ENCODE measurements at regions not wholly inside any gene's neighbourhood (a gene's known extent, or its start where the extent isn't known, plus 50 kb on each side); places are given as distances from the start of the nearest gene placed in this dataset.
A peak's percentile ranks its signal among the peaks of the same experiment; 100 is the strongest.

- H3K4me1 ChIP-seq (replicated peaks; ENCODE audit: insufficient read depth): no peaks in the 10 kb centered on the region
- POLR2A ChIA-PET (ENCODE audit: unreplicated experiment): no interaction called here
- peak overlapping the region; percentile 58; the same call in 1 of the 2 replicates for H2AFZ ChIP-seq
- no peaks in the 10 kb centered on the region for H3K79me2 ChIP-seq (ENCODE audit: low read depth)
- H3K27ac ChIP-seq: no peak overlapping the region
- CTCF ChIA-PET: no interaction called here
- H3K9me2 ChIP-seq (ENCODE audit: insufficient read depth): no peaks in the 10 kb centered on the region
- no peak overlapping the region for H3K4me3 ChIP-seq
- BruUV-seq (replicated peaks): no TSS peak
- no peaks in the 10 kb centered on the region; the same call in 1 of the 2 replicates for H3K9me3 ChIP-seq (ENCODE audit: insufficient read depth, low read depth)
- H3K36me3 ChIP-seq (ENCODE audit: low read depth): no peaks in the 10 kb centered on the region
- no peak for TF ChIP-seq CTCF (conservative IDR thresholded peaks at IDR 0.05)
- no peak for TF ChIP-seq EZH2 (IDR thresholded peaks at IDR 0.05; ENCODE audit: low read depth)
- H3K27me3 ChIP-seq (ENCODE audit: insufficient read depth, low read depth): no peaks in the 10 kb centered on the region
- no peak for DNase-seq
- no peaks in the 10 kb centered on the region for H4K20me1 ChIP-seq (ENCODE audit: insufficient read depth)
- intact Hi-C loops (cut with micrococcal nuclease; ENCODE audit: unreplicated experiment): no loop called here
- no peaks in the 10 kb centered on the region for H3F3A ChIP-seq (ENCODE audit: insufficient read depth, low read depth)
- no peak overlapping the region for H3K4me2 ChIP-seq
Measured at GRCh38 chr5:143757116-143757515, 54.8 kb upstream of the HMHB1 start.

GRCh38 chr5:143755966-143756365 lies 56.0 kb upstream of the HMHB1 start:
- Histone ChIP-seq H3K9me3 (ENCODE audit: insufficient read depth, low read depth) (no peaks in the 10 kb centered on the region; the same call in 1 of the 2 replicates), H3K27me3 (ENCODE audit: insufficient read depth, low read depth) (no peaks in the 10 kb centered on the region), H4K20me1 (ENCODE audit: insufficient read depth) (no peaks in the 10 kb centered on the region), H3K4me2 (no peak overlapping the region), H3K9me2 (ENCODE audit: insufficient read depth) (no peaks in the 10 kb centered on the region), H3K4me3 (no peak overlapping the region), H3K27ac (no peak overlapping the region), H3K79me2 (ENCODE audit: low read depth) (no peaks in the 10 kb centered on the region), H3F3A (ENCODE audit: insufficient read depth, low read depth) (no peaks in the 10 kb centered on the region), H2AFZ (no peak overlapping the region), H3K36me3 (ENCODE audit: low read depth) (no peaks in the 10 kb centered on the region), H3K4me1 (replicated peaks; ENCODE audit: insufficient read depth) (no peaks in the 10 kb centered on the region)
- CTCF ChIA-PET: no interaction called here
- DNase-seq: no peak
- POLR2A ChIA-PET (ENCODE audit: unreplicated experiment): no interaction called here
- intact Hi-C loops (cut with micrococcal nuclease; ENCODE audit: unreplicated experiment): no loop called here
- BruUV-seq (replicated peaks): no TSS peak
- TF ChIP-seq EZH2 (IDR thresholded peaks at IDR 0.05; ENCODE audit: low read depth) (no peak), CTCF (conservative IDR thresholded peaks at IDR 0.05) (no peak)

GRCh38 chr5:143752165-143752850 lies 59.7 kb upstream of the HMHB1 start:
- H3K27ac ChIP-seq: no peak overlapping the region
- TF ChIP-seq CTCF (conservative IDR thresholded peaks at IDR 0.05) (no peak), EZH2 (IDR thresholded peaks at IDR 0.05; ENCODE audit: low read depth) (no peak)
- H3K4me2 ChIP-seq: no peak overlapping the region
- POLR2A ChIA-PET (ENCODE audit: unreplicated experiment): no interaction called here
- no TSS peak for BruUV-seq (replicated peaks)
- H3K36me3 ChIP-seq (ENCODE audit: low read depth): no peaks in the 10 kb centered on the region
- no peaks in the 10 kb centered on the region for H3F3A ChIP-seq (ENCODE audit: insufficient read depth, low read depth)
- intact Hi-C loops (cut with micrococcal nuclease; ENCODE audit: unreplicated experiment): no loop called here
- no peaks in the 10 kb centered on the region for H4K20me1 ChIP-seq (ENCODE audit: insufficient read depth)
- H3K79me2 ChIP-seq (ENCODE audit: low read depth): no peaks in the 10 kb centered on the region
- no peaks in the 10 kb centered on the region for H3K9me2 ChIP-seq (ENCODE audit: insufficient read depth)
- no peak overlapping the region for H2AFZ ChIP-seq
- H3K27me3 ChIP-seq (ENCODE audit: insufficient read depth, low read depth): no peaks in the 10 kb centered on the region
- no peaks in the 10 kb centered on the region for H3K9me3 ChIP-seq (ENCODE audit: insufficient read depth, low read depth)
- H3K4me1 ChIP-seq (replicated peaks; ENCODE audit: insufficient read depth): no peaks in the 10 kb centered on the region
- H3K4me3 ChIP-seq: no peak overlapping the region
- no peak for DNase-seq
- CTCF ChIA-PET: no interaction called here

Measured in PC-9 (cell line).